HG03469 (cell line): ENCODE measurements at regions not wholly inside any gene's neighbourhood (a gene's known extent, or its start where the extent isn't known, plus 50 kb on each side); places are given as distances from the start of the nearest gene placed in this dataset.

Source experiments
- ATAC-seq: cut with Tn5 transposase; IDR thresholded peaks from one replicate; pipeline ENCODE4 v1.9.1; 2021; ENCODE audit warnings: mild to moderate bottlenecking, moderate library complexity, moderate number of reproducible peaks; ENCODE audit not compliant: unreplicated experiment

DNA sequence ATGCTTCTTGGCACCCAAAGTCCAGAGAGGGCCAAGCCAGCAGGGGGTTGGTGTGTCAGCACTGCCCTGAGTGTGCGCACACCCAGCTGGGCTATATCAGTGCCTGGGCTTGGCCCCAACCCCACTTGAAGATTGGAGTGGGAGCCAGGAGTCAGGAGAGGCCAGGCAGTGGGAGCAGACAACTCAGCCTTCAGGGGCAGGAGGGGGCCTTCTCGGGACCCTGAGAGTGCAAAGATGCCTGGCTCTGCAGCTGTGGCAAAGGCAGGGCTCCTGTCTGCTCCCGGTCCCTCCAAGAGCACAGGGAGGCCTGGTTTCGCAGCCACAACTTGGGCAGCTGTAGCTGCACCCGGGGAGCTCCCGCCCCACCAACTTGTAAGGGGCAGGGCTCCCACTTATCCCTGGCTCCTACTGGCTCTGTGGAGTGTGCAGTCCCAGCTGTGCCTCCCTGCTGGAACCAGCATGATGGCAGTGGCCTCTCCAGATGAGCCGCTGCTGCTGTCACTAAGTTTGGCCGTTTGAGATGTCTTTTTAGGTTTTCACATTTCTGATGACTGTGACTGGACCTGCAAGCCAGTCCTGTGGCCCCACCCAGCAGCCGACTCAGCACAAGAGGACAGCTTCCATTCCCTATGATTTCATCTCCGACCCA is 148.8 kb upstream of the HS6ST1 start:
- no peak for ATAC-seq

- ATAC-seq = no peak
Observed at GRCh38 chr2:128468186-128468920, 149.7 kb upstream of the HS6ST1 start.

DNA sequence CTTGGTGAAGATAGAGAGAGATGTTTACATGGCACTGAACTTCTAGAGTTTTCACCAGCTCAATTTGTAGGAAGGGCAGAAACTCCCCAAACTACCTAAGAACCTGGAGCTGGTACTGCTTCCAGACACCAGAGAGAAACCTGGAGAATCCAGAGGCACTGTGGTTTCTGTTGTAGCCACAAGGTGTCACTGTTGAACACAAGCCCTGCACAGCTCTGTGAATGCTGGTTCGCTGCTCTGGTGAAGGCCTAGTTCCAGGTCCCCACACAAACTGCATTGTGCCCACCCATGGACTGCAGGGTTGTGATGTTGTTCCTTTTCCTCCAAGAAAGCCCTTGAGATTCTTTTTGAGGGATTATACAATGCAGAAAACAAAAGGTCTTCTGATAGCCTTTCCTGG is 150.5 kb upstream of the HS6ST1 start:
- no peak for ATAC-seq

GRCh38 chr2:128469875-128470274 is 151.2 kb upstream of the HS6ST1 start:
- no peak for ATAC-seq

DNA sequence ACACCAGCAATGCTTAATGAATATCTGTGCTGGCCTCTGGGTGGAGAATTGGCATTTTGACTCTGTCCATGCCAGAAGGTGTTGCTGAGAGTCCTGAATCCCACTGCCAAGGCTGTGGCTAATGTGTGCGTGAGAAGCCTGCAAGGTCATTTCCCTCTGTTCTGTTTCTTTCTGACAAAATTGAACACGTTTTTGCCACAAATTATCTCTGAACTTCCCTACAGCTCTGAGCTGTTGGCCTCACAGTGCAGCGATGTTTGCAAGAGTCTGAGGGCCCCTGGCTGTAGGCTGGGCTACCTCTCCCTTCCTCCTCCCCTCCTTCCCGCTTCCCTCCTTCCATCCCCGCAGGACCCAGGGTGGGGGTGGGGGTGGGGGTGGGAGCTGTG is 154.1 kb upstream of the HS6ST1 start:
- peak; percentile 32 for ATAC-seq

GRCh38 chr2:128473175-128474035 is 154.7 kb upstream of the HS6ST1 start:
- peak; percentile 72 for ATAC-seq

GRCh38 chr2:128474036-128474955 is 155.6 kb upstream of the HS6ST1 start:
- no peak for ATAC-seq

DNA sequence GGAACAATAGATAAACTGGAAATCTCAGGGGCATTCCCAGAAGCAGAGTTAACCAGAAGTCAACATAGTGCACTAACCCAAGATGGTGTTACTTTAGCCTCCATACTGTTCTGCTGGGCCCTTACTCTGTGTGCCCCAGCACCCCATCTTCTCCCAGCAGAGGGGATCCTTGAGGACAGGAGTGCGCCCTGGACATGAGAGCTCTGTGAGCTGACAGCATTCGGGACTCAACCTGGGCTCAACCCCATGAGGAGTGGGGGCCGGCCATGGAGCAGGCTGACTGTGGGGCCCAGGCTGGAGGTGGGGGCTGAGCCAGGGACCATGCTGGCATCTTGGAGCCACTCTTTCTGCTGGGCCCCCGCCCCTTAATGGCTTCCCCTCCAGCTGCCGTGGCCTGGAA is 156.3 kb upstream of the HS6ST1 start:
- no peak for ATAC-seq

- ATAC-seq = no peak
Observed at GRCh38 chr2:128475427-128476211, 157.0 kb upstream of the HS6ST1 start.

DNA sequence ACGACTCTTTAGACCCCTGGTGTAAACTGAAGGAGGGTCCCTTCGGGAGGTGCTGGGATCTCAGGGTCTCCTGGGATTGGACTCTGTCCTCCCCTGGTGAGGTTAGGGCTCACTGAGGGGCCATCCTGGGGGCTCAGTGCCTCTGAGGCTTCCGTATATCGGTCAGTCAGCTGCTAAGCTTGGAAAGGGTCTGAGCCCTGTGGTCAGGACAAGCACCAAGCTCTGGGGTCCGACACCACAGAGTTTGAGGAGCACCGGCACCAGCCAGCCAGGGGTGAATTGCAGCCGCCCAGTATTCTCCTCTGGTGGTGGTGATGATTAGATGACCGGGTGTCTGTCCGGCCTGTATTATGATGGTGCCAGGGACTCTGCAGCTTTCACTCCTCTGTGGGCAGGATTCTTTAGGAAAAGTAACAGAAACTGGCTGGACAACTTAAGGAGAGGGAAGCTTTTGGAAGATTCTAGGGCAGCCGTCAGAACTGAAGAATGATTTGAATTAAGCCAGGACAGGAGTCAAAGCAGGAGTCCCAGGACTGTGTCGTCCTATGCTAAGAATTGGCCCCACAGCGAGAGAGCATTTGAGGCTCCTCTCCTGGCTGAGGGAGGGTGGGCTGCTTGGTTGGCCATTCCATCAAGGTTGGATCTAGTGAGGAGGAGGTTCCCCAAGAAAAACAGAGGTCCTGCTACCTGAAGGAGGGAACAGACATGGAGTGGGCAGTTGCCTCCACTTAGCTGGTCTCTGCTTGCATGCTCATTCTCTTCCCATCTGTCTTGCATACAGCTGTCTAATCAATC is 158.6 kb upstream of the HS6ST1 start:
- ATAC-seq = no peak

- ATAC-seq = no peak
Observed at GRCh38 chr2:128477891-128478290, 159.2 kb upstream of the HS6ST1 start.

DNA sequence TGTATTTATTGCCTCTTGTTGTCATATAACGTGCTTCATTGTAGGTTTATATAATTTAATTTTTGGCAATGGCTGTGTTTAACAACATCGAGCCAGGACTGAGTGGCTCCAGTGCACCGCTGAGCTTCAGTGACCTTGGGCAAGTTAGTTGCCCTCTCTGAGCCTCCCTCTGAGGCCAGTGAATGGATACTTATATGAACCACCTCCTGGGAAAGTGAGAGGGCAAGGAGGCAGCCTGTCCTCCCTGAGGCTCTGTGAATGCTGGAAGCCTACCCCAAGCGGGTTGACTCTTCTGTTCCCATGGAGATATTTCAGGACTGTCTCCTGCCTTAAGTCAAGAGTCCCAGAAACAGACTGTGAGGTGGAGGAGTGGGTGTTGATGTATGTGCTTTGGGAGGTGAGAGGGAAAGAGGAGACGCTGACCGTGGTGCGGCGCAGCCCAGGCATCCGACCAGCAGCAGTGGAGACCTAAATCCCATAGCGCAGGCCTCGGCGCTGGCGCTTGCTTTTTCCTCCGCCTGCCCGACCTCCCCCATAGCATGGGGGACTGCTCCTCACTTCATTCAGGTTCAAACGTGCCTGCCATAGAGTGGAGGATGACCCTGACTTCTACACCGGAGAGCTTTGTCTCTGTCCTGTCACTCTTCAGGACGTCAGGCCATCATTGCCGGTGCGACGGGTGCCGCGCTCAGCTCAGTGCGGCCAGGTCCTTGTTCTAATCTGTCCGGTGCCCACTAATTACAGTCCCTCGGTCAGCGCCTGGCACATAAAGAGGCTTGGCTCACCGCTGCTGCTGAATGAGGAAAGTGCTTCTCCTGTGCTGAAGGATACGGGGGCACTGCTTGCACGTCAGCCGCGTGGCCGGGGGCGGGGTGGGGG is 167.3 kb upstream of the HS6ST1 start:
- ATAC-seq = no peak

GRCh38 chr2:128486640-128487375 is 168.1 kb upstream of the HS6ST1 start:
- no peak for ATAC-seq

DNA sequence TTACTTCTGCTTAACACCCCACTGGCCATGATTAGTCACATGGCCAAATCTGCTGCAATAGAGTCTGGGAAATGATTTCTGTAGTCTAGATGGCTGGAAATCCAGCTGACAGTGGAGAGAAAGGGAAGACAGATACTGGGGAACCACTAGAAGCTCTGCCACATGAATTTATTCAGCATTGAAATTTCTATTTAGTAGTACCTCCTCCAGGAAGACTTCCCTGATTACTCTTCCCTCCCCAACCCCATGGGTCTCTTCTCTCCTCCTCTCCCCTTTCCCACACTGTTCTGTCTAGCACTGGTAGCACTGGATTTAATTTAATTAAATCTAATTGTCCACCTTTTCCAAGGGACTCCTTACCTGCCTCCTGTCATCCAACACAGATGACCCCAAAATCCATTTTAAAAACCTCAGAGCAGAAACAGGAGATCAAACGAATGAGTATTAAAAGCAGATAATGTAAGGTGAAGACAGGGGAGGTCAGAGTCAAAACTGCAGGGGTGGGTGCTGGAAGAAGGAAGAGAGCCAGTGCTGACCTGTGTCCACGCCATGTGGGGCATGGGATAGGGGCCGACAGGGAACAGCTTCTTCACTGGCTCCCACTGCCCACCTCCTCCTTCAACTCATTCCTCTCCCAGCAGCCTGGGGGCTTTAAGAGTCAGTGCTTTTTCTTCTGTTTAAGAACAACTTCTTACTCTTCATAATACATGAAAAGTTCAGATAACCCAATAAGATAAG is 169.2 kb upstream of the HS6ST1 start:
- ATAC-seq = no peak

DNA sequence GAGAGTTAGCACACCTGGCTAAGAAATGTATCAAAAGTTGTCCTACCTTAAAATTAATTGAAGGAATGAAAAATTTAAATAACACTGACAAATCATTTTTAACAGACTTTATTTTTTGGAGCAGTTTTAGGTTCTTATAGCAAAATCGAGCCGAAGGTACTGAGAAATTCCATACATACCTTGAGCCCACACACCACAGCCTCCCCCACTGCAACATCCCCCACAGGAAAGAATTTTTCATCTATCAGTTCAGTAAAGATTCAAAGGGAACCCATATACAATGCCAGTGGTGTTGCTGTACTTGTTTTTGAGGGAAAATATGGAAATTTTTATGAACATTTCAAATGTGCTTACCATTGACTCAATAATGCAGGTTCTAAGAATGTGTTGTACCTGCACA is 169.8 kb upstream of the HS6ST1 start:
- ATAC-seq = no peak

GRCh38 chr2:128489526-128490273 is 171.0 kb upstream of the HS6ST1 start:
- ATAC-seq = no peak
